GM19452 (cell line): ENCODE measurements at regions not wholly inside any gene's neighbourhood (a gene's known extent, or its start where the extent isn't known, plus 50 kb on each side); places are given as distances from the start of the nearest gene placed in this dataset.
"Not testable (repeated sequence)": the region's sequence is repeated elsewhere in the genome, so short reads cannot be mapped to it uniquely, and the experiment has no call there.

ENCODE experiments used
- ATAC-seq: cut with Tn5 transposase; IDR thresholded peaks from one replicate; pipeline ENCODE4 v1.9.1; 2021; ENCODE audit not compliant: unreplicated experiment

- no peak for ATAC-seq
Observed at GRCh38 chr12:105575235-105575634, 244.7 kb downstream of the C12orf75 start.

- no peak for ATAC-seq
Observed at GRCh38 chr12:105576261-105576660, 245.8 kb downstream of the C12orf75 start.

DNA sequence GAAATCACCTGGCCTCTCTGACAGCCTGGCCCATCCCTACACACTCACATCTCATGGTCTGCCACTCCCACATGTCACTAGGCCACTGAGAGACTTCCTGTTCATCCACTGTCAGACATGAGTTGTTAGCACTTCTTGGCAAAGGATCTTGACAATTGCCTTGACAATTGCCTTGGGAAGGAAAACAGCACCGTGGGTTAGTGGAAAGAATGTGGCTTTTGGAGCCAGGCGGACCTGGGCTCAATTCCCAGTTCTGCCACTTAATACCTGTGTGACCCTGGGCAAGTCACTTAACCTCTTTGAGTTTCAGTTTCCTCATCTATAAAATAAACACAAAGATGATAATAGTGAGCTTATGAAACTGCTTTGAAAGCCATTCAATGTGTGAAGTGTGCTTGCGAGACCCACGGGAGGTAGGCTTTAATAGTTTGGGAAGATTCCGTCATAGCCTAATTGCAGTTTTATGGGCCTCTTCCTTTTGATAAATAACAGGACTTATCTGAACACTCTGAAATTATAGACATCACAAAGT lies 250.4 kb downstream of the C12orf75 start:
- no peak for ATAC-seq

DNA sequence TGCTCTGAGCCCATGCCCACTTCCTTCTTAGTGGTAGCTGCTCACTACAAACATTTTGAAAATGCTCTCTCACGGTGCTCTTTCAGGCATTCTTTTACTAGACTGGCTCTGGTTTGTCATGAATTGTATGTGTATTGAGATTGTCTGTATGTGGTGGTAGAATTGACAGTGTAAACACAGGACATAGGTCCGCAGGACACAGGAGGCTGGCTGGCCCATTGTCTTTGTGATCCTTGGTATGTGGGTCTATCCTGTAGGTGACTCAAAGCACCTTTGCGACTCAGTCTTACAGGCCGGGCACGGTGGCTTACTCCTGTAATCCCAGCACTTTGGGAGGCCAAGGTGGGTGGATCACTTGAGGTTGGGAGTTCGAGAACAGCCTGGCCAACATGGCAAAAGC lies 250.9 kb downstream of the C12orf75 start:
- no peak for ATAC-seq

DNA sequence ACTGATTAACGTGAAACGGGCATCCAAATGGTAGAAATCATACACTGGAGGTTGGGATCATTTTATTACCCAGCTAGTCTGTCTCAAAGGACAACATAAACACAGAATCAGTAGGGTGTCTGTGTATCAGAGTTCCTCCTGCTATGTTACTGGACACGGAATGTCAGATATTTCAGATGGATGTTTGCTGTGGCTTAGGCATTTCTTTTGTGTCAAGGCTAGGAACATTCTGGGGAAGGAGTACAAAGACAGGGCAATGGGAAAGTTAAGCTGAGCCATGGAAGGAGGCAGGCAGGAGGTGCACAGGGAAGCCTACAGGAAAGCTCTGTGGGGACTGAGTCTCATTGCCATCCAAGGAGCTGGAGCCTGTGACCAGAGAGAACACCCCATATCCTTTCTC lies 254.6 kb downstream of the C12orf75 start:
- no peak for ATAC-seq

GRCh38 chr12:105587237-105587636 lies 256.7 kb downstream of the C12orf75 start:
- no peak for ATAC-seq

DNA sequence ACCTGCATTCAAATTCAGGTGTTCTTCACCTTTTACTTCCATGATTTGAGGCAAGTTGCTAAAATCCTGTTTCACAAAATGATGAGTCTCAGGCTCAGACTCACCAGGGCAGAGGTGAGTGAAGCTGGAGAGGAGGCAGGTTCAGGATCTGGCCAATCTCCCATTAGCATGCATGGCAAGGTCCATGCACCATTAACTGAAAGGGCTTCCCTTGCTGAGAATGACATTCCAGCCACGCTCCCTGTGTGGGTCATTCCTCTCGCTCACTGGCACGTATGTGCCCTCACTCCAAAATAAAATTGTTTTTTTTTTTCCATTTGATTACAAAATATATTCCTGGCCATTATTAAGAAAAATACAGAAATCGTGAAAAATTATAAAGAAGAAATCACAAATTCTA lies 257.6 kb downstream of the C12orf75 start:
- no peak for ATAC-seq

DNA sequence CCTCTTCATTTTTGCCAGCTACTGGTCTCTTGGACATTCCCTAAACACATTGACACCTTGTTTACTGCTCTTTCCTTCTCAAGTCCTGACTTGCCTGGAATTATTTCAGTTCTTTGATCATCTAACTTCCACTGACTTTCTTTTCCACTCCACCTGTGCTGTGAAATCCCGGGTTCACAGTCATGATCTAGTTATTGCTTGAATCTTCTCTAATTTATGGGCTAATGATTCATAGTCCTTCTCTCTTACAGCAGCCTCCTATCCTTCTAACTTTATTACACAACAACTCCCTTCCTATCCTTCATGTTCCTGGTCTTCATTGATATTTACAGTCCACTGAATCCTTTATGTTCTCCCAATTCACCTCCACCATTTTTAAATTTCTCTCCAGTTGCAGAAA lies 260.1 kb downstream of the C12orf75 start:
- ATAC-seq: no peak

GRCh38 chr12:105595440-105595839 lies 264.9 kb downstream of the C12orf75 start:
- ATAC-seq: no peak

DNA sequence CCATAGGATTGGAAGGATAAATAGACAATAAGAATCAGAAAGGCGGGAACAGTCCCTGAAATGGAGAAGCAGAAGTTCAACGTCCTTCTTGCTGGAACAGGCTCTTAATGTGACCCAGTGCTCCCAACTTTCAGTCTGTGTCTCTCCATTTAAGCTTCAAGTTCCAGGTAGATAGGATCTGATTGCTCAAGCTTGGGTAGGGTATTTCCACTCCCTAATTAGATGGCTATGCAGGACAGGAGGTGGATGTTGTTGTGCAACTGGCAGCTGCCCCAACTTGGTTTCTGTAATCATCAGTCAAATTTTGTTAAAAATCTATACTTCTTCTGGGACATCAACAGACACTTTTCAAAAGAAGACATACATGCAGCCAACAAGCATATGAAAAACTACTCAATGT lies 266.2 kb downstream of the C12orf75 start:
- ATAC-seq: no peak

- no peak for ATAC-seq
Observed at GRCh38 chr12:105598031-105598430, 267.5 kb downstream of the C12orf75 start.

DNA sequence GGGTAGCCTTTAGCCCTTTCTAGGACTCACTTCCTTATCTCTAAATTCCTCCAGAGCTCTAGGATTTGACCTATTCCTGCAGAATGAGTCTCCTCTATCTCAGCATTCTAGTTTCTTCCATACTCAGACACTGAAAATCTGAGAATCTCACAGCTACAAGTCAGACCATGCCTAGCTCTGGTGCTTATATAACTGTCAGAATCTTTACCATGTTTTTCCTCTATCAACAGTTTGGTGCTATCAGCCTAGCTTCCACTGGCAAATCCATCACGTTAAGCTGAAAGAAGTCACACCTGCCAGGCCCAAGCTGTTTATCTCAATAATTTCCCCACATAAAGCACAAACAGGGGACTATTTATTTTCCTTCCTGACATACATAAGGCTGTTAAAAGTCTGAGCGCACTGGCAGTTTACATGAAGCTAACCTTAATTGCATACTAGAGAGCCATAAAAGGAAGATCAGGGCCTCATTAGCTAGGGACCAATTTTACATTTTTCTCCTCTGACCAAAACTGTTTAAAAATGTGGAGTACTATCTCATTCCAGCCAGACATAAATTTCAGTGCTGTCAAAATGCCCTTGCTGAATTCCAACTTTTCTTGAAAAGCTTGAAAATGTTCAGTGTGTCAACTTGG lies 270.5 kb downstream of the C12orf75 start:
- no peak for ATAC-seq

- not testable (repeated sequence) for ATAC-seq
Observed at GRCh38 chr12:105602312-105602711, 271.8 kb downstream of the C12orf75 start.

DNA sequence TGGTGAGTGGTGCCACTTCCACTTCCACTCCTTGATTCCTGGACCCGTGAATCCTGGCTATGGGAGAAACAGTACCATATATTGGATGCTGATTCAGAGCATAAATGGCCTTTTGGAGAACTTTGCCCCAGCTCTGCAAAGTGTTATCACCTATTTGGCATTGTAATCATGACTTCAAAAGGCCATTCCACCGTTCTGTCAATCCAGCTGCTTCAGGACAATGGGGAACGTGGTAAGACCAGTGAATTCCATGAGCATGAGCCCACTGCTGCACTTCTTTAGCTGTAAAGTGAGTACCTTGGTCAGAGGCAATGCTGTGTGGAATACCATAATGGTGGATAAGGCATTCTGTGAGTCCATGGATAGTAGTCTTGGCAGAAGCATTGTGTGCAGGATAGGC lies 273.8 kb downstream of the C12orf75 start:
- ATAC-seq: not testable (repeated sequence)

DNA sequence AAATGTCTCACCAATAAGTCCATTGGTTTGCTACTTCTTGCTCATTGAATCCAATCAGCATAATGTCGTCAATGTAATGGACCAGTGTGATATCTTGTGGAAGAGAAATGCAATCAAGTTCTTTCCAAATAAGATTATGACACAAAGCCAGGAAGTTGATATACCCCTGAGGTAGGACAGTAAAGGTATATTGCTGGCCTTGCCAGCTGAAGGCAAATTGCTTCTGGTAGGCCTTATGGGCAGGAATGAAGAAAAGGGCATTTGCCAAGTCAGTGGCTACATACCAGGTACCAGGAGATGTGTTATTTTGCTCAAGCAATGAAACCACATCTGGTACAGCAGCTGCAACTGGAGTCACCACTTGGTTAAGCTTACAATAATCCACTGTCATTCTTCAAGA lies 276.1 kb downstream of the C12orf75 start:
- ATAC-seq: not testable (repeated sequence)

DNA sequence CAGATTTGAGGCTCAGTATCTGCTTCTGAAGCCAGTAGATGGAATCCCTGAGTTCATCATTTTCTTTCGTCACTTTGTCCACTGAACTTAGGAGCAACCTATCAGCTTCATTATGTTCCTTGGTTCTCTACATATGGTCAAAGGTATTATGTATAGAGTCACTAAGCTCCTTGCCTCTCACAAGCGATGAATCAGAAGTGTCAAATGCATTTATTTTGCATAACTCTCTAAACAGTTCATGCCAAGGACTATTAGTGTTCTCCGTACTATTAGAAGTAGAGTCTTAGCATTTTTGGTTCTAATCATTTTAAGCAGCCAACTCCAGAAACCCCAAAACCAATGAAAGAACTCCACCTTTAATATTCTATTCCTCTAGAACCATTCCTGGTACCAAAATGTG lies 278.5 kb downstream of the C12orf75 start:
- ATAC-seq: not testable (repeated sequence)

DNA sequence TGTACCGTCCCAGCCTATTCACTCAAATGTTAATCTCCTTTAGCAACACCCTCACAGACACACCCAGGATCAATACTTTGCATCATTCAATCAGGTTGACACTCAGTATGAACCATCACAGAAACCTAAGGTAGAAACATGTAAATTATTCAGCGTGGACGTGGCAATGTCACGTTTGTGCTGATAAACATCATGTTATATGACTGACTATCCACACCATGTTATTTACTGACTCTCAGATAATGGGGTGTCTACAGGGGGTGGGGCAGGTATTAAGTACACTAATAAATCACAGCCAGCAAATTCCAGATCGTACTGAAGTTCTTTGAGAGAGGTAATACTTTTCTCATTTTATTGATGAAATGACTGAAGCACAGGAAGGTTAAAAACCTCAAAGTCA lies 280.0 kb downstream of the C12orf75 start:
- ATAC-seq: no peak

- no peak for ATAC-seq
Observed at GRCh38 chr12:105611340-105611739, 280.8 kb downstream of the C12orf75 start.

DNA sequence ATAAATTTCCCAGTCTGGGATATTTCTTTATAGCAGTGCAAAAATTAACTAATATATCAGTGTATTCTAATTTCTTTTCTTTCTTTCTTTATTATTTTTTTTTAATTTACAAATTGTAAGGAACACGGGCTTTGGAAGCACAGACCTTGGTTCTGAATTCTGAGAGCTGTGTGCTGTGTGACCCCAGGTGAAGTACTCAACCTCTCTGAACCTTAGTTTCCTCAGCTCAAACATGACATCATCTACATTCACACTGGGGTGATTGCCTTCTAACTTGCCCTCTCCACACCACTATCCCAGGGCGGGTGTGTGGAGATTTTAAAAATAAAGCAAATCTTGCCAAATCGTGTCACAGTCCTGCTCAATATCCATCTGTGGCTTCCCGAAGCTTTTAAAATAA lies 282.8 kb downstream of the C12orf75 start:
- no peak for ATAC-seq

- ATAC-seq: no peak
Observed at GRCh38 chr12:105613887-105614286, 283.4 kb downstream of the C12orf75 start.

GRCh38 chr12:105616971-105617540 lies 286.6 kb downstream of the C12orf75 start:
- ATAC-seq: no peak

GRCh38 chr12:105622220-105622619 lies 291.7 kb downstream of the C12orf75 start:
- ATAC-seq: no peak
